HEK293 (cell line): ENCODE measurements at regions not wholly inside any gene's neighbourhood (a gene's known extent, or its start where the extent isn't known, plus 50 kb on each side); places are given as distances from the start of the nearest gene placed in this dataset.

Source experiments
- ATF2 ChIP-seq: fragments of 450-650 bp; formaldehyde crosslinking; IDR thresholded peaks from 2 replicates; pipeline ENCODE4 v1.5.1; 2016; ENCODE audit warnings: missing biosample characterization, missing genetic modification characterization, low read depth
- CTCF ChIP-seq: fragments of 450-650 bp; formaldehyde crosslinking; IDR thresholded peaks from 2 replicates; pipeline ENCODE4 v1.5.1; 2016; ENCODE audit warnings: missing biosample characterization, missing genetic modification characterization
- ELK4 ChIP-seq: IDR thresholded peaks from 2 replicates; pipeline ENCODE4 v1.6.1; 2011; ENCODE audit warnings: mild to moderate bottlenecking, low read depth, low read length, borderline replicate concordance
- IKZF3 ChIP-seq: fragments of 450-650 bp; IDR thresholded peaks from 2 replicates; pipeline ENCODE4 v1.5.0; 2018; ENCODE audit warnings: missing biosample characterization, mild to moderate bottlenecking, missing genetic modification characterization, moderate library complexity
- PBX3 ChIP-seq: sonication (generic); formaldehyde crosslinking; IDR thresholded peaks from 2 replicates; pipeline ENCODE4 v1.8.1; 2022; ENCODE audit warnings: mild to moderate bottlenecking, moderate library complexity, missing genetic modification reagents
- PRDM1 ChIP-seq: fragments of 450-650 bp; formaldehyde crosslinking; IDR thresholded peaks from 2 replicates; pipeline ENCODE4; 2016; ENCODE audit warnings: missing biosample characterization, missing genetic modification characterization
- PRDM10 ChIP-seq: fragments of 450-650 bp; formaldehyde crosslinking; IDR thresholded peaks from 2 replicates; pipeline ENCODE4 v1.5.1; 2016; ENCODE audit warnings: missing biosample characterization, missing genetic modification characterization
- REST ChIP-seq: fragments of 450-650 bp; formaldehyde crosslinking; IDR thresholded peaks from 2 replicates; pipeline ENCODE4 v1.5.1; 2016; ENCODE audit warnings: missing biosample characterization, missing genetic modification characterization
- ZNF266 ChIP-seq: fragments of 450-650 bp; formaldehyde crosslinking; IDR thresholded peaks from 2 replicates; pipeline ENCODE4 v1.5.1; 2016; ENCODE audit warnings: missing biosample characterization, missing genetic modification characterization, low read depth
- ZNF366 ChIP-seq: fragments of 450-650 bp; formaldehyde crosslinking; conservative IDR thresholded peaks from 2 replicates; pipeline ENCODE4 v1.5.1; 2016; ENCODE audit warnings: missing biosample characterization, missing genetic modification characterization
- ZNF621 ChIP-seq: fragments of 450-650 bp; formaldehyde crosslinking; IDR thresholded peaks from 2 replicates; pipeline ENCODE4 v1.5.1; 2017; ENCODE audit warnings: missing biosample characterization, missing genetic modification characterization
- ZNF629 ChIP-seq: fragments of 450-650 bp; formaldehyde crosslinking; IDR thresholded peaks from 2 replicates; pipeline ENCODE4 v1.5.1; 2017; ENCODE audit warnings: missing biosample characterization, missing genetic modification characterization
- ZSCAN30 ChIP-seq: fragments of 450-650 bp; IDR thresholded peaks from 2 replicates; pipeline ENCODE4 v1.5.1; 2018; ENCODE audit warnings: missing biosample characterization, mild to moderate bottlenecking, missing genetic modification characterization, moderate library complexity

- TF ChIP-seq ATF2 (no peak), CTCF (tag by site-specific recombination) (no peak), ZNF629 (tag by site-specific recombination) (no peak), ZNF366 (tag by site-specific recombination) (no peak), REST (tag by site-specific recombination) (no peak), PRDM1 (tag by site-specific recombination) (no peak), ZNF621 (tag by site-specific recombination) (no peak), ZNF266 (tag by site-specific recombination) (no peak), PRDM10 (no peak), ZSCAN30 (tag by site-specific recombination) (no peak), ELK4 (no peak), IKZF3 (tag by site-specific recombination) (no peak), PBX3 (CRISPR knock-in tag) (no peak)
Measured at GRCh38 chr4:117796677-117797076, 237.6 kb upstream of the NDST3 start.
